ENCODE measurements at regions not wholly inside any gene's neighbourhood (a gene's known extent, or its start where the extent isn't known, plus 50 kb on each side); places are given as distances from the start of the nearest gene placed in this dataset.
A peak's percentile ranks its signal among the peaks of the same experiment; 100 is the strongest.

DNA sequence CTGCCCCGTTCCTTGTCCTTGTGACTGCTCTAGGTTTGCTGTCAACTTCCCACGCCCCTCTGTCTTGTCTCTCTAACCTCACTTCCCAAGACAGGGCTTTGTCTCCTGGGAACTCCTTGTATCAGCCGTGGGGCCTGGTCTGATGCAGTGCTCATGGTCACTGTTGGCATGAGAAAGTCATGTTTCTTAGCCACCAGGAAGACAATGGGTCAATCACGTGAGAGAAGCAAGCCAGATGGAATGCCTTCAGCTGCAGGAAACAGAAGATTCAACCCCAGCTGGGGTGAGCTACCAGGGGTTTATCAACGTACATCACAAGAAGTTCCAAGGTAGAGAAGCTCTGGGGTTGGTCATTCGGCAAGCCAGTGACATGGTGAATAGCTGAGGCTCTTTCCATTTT is 116.6 kb downstream of the IRF8 start:
- WGBS, 2 experiments (ENCODE audit: insufficient coverage in 1 of 2, insufficient read length in 1 of 2) = 80 to 85% methylated on average over 3 to 6 of the region's 6 CpGs
- no peak overlapping the region for H3K4me3 Mint-ChIP-seq
- TF ChIP-seq, protein P1, sequence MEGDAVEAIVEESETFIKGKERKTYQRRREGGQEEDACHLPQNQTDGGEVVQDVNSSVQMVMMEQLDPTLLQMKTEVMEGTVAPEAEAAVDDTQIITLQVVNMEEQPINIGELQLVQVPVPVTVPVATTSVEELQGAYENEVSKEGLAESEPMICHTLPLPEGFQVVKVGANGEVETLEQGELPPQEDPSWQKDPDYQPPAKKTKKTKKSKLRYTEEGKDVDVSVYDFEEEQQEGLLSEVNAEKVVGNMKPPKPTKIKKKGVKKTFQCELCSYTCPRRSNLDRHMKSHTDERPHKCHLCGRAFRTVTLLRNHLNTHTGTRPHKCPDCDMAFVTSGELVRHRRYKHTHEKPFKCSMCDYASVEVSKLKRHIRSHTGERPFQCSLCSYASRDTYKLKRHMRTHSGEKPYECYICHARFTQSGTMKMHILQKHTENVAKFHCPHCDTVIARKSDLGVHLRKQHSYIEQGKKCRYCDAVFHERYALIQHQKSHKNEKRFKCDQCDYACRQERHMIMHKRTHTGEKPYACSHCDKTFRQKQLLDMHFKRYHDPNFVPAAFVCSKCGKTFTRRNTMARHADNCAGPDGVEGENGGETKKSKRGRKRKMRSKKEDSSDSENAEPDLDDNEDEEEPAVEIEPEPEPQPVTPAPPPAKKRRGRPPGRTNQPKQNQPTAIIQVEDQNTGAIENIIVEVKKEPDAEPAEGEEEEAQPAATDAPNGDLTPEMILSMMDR (conservative IDR thresholded peaks at IDR 0.05) = no peak
- peak; percentile 23 for DNase-seq
- Histone ChIP-seq H3K9ac (ENCODE audit: extremely low read depth, low read length, poor library complexity, severe bottlenecking) (no peak overlapping the region), H3K36me3 (ENCODE audit: control insufficient read depth, insufficient read depth, low read length) (no peaks in the 10 kb centered on the region), H3K27me3 (ENCODE audit: control insufficient read depth, insufficient read depth, low read length, poor library complexity, severe bottlenecking) (peaks cover 13% of the 10 kb centered on the region), H3K4me1 (ENCODE audit: control insufficient read depth, insufficient read depth, low read length) (no peaks in the 10 kb centered on the region), H3K9me3 (ENCODE audit: control insufficient read depth, low read length) (peaks cover 9% of the 10 kb centered on the region), H3K27ac (ENCODE audit: low read depth, low read length) (no peak overlapping the region), H3K4me3 (ENCODE audit: low read length) (no peak overlapping the region)
- H3K4me1 Mint-ChIP-seq = no peaks in the 10 kb centered on the region
- no peak overlapping the region for H3K27ac Mint-ChIP-seq
- no peaks in the 10 kb centered on the region for H3K36me3 Mint-ChIP-seq (ENCODE audit: low read depth)
- H3K9me3 Mint-ChIP-seq = peaks cover 8% of the 10 kb centered on the region
- peaks cover 33% of the 10 kb centered on the region for H3K27me3 Mint-ChIP-seq (ENCODE audit: insufficient read depth)

DNA sequence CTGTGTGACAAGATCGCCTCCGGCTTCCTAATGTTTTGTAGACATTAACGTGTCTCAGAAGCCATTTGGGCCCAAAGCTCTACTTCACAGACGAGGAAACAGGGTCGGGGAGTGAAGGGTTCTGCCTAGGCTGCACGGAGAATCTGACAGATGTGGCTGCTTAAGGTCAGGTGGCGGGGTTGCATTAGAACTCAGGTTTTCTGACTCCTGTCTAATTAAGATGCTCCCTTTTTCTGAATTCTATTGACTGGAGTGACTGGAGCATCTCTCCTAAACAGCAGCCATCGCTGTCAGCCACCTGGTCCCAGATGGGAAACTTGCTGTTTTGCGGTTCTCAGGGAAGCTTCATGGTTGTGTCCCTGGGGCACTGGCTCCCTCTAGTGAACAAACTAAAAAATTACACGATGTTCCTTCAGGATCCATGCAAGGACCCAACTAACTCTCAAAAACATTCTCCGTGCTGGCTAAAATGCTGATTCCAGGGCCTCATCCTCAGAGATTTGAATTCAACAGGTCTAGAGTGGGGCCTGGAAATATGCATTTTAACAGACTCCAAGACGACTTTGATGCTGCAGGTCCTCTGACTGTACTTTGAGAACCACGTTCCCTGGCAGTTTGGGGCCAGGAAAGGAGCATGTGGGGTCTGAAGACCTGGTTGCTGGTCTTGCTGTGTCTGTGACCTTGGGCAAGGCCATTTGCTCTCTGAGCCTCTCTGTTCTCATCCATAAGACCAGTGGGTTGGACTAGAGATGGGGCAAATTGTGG is 117.4 kb downstream of the IRF8 start:
- Histone ChIP-seq H3K9ac (ENCODE audit: extremely low read depth, low read length, poor library complexity, severe bottlenecking) (no peak overlapping the region), H3K27ac (ENCODE audit: low read depth, low read length) (no peak overlapping the region), H3K36me3 (ENCODE audit: control insufficient read depth, insufficient read depth, low read length) (no peaks in the 10 kb centered on the region), H3K4me1 (ENCODE audit: control insufficient read depth, insufficient read depth, low read length) (no peaks in the 10 kb centered on the region), H3K4me3 (ENCODE audit: low read length) (no peak overlapping the region), H3K9me3 (ENCODE audit: control insufficient read depth, low read length) (peaks cover 9% of the 10 kb centered on the region), H3K27me3 (ENCODE audit: control insufficient read depth, insufficient read depth, low read length, poor library complexity, severe bottlenecking) (peaks cover 13% of the 10 kb centered on the region)
- H3K27me3 Mint-ChIP-seq (ENCODE audit: insufficient read depth) = peaks cover 38% of the 10 kb centered on the region
- H3K27ac Mint-ChIP-seq = no peak overlapping the region
- H3K4me3 Mint-ChIP-seq = no peak overlapping the region
- H3K36me3 Mint-ChIP-seq (ENCODE audit: low read depth) = no peaks in the 10 kb centered on the region
- no peaks in the 10 kb centered on the region for H3K4me1 Mint-ChIP-seq
- peaks cover 12% of the 10 kb centered on the region for H3K9me3 Mint-ChIP-seq
- TF ChIP-seq, protein P1 (conservative IDR thresholded peaks at IDR 0.05) = peak; percentile 86
- 53 to 58% methylated on average over 13 of the region's 13 CpGs for WGBS, 2 experiments (ENCODE audit: insufficient coverage in 1 of 2, insufficient read length in 1 of 2)
- peak; percentile 82 for DNase-seq

DNA sequence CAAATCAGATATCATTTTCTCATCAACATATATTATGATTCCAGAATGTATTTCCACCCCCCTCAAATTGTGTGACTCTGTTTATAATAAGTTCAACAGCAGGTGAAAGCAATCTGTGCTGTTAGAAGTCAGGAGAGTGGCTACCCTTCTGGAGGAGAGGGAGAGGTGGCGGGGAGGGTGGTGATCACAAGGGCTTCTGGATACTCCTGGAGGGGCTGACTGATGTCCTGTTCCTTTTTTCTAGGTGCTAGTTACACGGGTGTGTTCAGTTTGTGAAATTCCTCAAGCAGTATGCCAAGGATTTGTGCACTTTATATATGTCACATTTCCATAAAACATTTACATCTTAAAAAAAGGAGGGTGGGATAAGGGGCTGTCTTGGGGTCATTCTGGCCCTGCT is 119.1 kb downstream of the IRF8 start:
- peak; percentile 3 for DNase-seq
- peaks cover 13% of the 10 kb centered on the region for H3K27me3 ChIP-seq (ENCODE audit: control insufficient read depth, insufficient read depth, low read length, poor library complexity, severe bottlenecking)

More for the DNA sequence above, 119.1 kb downstream of the IRF8 start:
- Mint-ChIP-seq H3K36me3 (ENCODE audit: low read depth) (no peaks in the 10 kb centered on the region), H3K27ac (no peak overlapping the region), H3K27me3 (ENCODE audit: insufficient read depth) (peaks cover 38% of the 10 kb centered on the region), H3K4me1 (peaks cover 8% of the 10 kb centered on the region), H3K4me3 (no peak overlapping the region), H3K9me3 (peaks cover 15% of the 10 kb centered on the region)
- H3K4me1 ChIP-seq (ENCODE audit: control insufficient read depth, insufficient read depth, low read length) = no peaks in the 10 kb centered on the region
- no peak overlapping the region for H3K27ac ChIP-seq (ENCODE audit: low read depth, low read length)
- 85% methylated on average over 2 of the region's 2 CpGs; no CpG with 5 or more reads in 1 of the 2 experiments for WGBS, 2 experiments (ENCODE audit: insufficient coverage in 1 of 2, insufficient read length in 1 of 2)
- TF ChIP-seq, protein P1 (conservative IDR thresholded peaks at IDR 0.05) = no peak
- no peak overlapping the region for H3K4me3 ChIP-seq (ENCODE audit: low read length)
- no peaks in the 10 kb centered on the region for H3K36me3 ChIP-seq (ENCODE audit: control insufficient read depth, insufficient read depth, low read length)
- H3K9me3 ChIP-seq (ENCODE audit: control insufficient read depth, low read length) = peaks cover 13% of the 10 kb centered on the region
- H3K9ac ChIP-seq (ENCODE audit: extremely low read depth, low read length, poor library complexity, severe bottlenecking) = no peak overlapping the region

All from endodermal cell (in vitro differentiated cells).